Mucosa of descending colon (tissue), 3 donors: ENCODE measurements at regions not wholly inside any gene's neighbourhood (a gene's known extent, or its start where the extent isn't known, plus 50 kb on each side); places are given as distances from the start of the nearest gene placed in this dataset.

Experiments used
- ATAC-seq: fragments of 200-7000 bp; cut with Tn5 transposase; one replicate; pipeline ENCODE4 v1.9.1; 2020; ENCODE audit warnings: mild to moderate bottlenecking, moderate library complexity
- DNase-seq, 3 donors: peaks; one replicate each; pipeline ENCODE4 v3.0.0-alpha.2; 2020
- H3K36me3 ChIP-seq: fragments of 200-600 bp; one replicate; pipeline ENCODE4 v1.8.0; 2021; ENCODE audit warnings: low read depth, mild to moderate bottlenecking
- H3K4me1 ChIP-seq: fragments of 200-600 bp; one replicate; pipeline ENCODE4 v1.8.0; 2021; ENCODE audit warnings: low read depth, mild to moderate bottlenecking
- H3K4me3 ChIP-seq: fragments of 200-600 bp; one replicate; pipeline ENCODE4 v1.8.0; 2021; ENCODE audit warnings: mild to moderate bottlenecking
- H3K9me3 ChIP-seq: fragments of 200-600 bp; one replicate; pipeline ENCODE4 v1.8.0; 2021; ENCODE audit warnings: mild to moderate bottlenecking
- CTCF ChIP-seq: fragments of 200-600 bp; IDR thresholded peaks from one replicate; pipeline ENCODE4 v1.8.0; 2022; ENCODE audit warnings: antibody characterized with exemption, mild to moderate bottlenecking
- intact Hi-C, 2 donors: fragments of 100-400 bp; cut with DNase I in 1 of 2; cut with micrococcal nuclease in 1 of 2; formaldehyde crosslinking; loops; one replicate each; pipeline versions ENCODE4 v1.11.0 to v1.11.1; 2022; cut with DNase I, micrococcal nuclease
- donor health status: DM: no; HTN: no; CAD: no; lungs with moderate emphysema.
- donor health status: DM: no; HTN: no; CAD: no.
- donor health status: DM: no; HTN: yes; CAD: no.

GRCh38 chr12:127290251-127290650 lies 976.7 kb upstream of the TMEM132C start:
- H3K36me3 ChIP-seq, result no peaks in the 10 kb centered on the region
- H3K4me1 ChIP-seq, result no peaks in the 10 kb centered on the region
- intact Hi-C loops, result no loop called here
- ATAC-seq (no peak), DNase-seq (no peak)
- no peaks in the 10 kb centered on the region for H3K9me3 ChIP-seq
- no peak for TF ChIP-seq CTCF
- no peak overlapping the region for H3K4me3 ChIP-seq

GRCh38 chr12:127292736-127293135 lies 974.2 kb upstream of the TMEM132C start:
- no peaks in the 10 kb centered on the region for H3K4me1 ChIP-seq
- intact Hi-C loops, result no loop called here
- no peaks in the 10 kb centered on the region for H3K9me3 ChIP-seq
- no peaks in the 10 kb centered on the region for H3K36me3 ChIP-seq
- DNase-seq (no peak), ATAC-seq (no peak)
- no peak overlapping the region for H3K4me3 ChIP-seq
- no peak for TF ChIP-seq CTCF

- Histone ChIP-seq H3K36me3 (no peaks in the 10 kb centered on the region), H3K4me1 (no peaks in the 10 kb centered on the region), H3K4me3 (no peak overlapping the region), H3K9me3 (no peaks in the 10 kb centered on the region)
- TF ChIP-seq CTCF, result peak; percentile 61
- ATAC-seq (peak; percentile 91), DNase-seq (peak in 2 of 3 donors; percentile 67 to 75)
- intact Hi-C loops, result no loop called here
These were observed 973.3 kb upstream of the TMEM132C start for GRCh38 chr12:127293507-127294310.

GRCh38 chr12:127294651-127295210 lies 972.2 kb upstream of the TMEM132C start:
- no peaks in the 10 kb centered on the region for H3K36me3 ChIP-seq
- intact Hi-C loops, result no loop called here
- DNase-seq (no peak), ATAC-seq (no peak)
- H3K9me3 ChIP-seq, result no peaks in the 10 kb centered on the region
- TF ChIP-seq CTCF, result no peak
- no peak overlapping the region for H3K4me3 ChIP-seq
- H3K4me1 ChIP-seq, result no peaks in the 10 kb centered on the region

- DNase-seq (no peak), ATAC-seq (no peak)
- no peaks in the 10 kb centered on the region for H3K4me1 ChIP-seq
- H3K4me3 ChIP-seq, result no peak overlapping the region
- no peak for TF ChIP-seq CTCF
- H3K9me3 ChIP-seq, result no peaks in the 10 kb centered on the region
- intact Hi-C loops, result no loop called here
- no peaks in the 10 kb centered on the region for H3K36me3 ChIP-seq
These were observed 971.3 kb upstream of the TMEM132C start for GRCh38 chr12:127295630-127296029.
